ENCODE measurements at regions not wholly inside any gene's neighbourhood (a gene's known extent, or its start where the extent isn't known, plus 50 kb on each side); places are given as distances from the start of the nearest gene placed in this dataset.

DNA sequence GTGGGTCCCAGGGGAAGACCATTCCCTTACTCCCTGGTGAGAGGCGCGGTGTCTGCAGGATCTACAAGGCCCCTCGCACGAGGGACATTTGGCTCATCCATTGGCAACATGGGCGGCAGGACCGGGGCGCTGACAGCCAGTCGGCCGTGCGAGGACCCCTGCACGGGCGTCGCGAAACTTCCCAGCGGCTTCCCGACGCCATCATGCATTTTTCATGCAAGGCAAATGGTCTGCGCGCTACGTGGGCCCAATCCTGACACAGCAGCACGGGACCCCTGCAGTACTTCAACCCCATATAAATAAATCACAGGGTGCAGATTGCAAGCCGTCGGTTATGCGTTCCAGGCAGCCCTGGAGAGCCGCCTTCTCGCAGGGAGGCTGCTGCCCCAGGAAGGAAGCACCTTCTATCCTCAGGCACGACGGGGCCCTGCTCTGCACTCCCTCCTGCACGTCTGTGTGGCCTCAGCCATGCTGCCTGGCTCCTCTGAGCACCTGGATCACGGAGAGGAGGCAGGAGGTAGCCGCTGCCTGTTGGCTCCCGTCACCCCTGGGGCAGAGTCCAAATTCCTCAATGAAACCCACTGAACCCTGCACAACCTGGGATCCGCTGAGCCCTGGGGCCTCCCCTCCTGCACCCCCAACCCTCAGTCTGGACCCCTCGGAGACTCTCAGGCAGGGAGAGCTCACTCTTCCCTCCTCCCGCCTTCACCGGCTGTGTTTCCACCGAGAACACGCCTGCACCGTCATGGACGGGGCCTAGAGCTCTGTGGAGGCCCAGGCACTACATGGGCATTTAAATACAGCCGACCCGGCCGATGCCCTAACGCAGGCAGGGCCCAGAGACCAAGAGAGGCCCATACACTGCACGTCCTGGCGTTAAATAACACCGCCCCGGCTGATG is 90.5 kb downstream of the PDGFA start:
- 92 to 93% methylated on average over 47 to 48 of the region's 48 CpGs for WGBS, 2 donors
- peaks cover 0 to 4% (median 0%) of the 10 kb centered on the region in 3 donors for H3K27me3 ChIP-seq (ENCODE audit: control insufficient read depth in 3 of 3, insufficient read depth in 3 of 3, low read length in 2 of 3)
- TF ChIP-seq, protein P1, sequence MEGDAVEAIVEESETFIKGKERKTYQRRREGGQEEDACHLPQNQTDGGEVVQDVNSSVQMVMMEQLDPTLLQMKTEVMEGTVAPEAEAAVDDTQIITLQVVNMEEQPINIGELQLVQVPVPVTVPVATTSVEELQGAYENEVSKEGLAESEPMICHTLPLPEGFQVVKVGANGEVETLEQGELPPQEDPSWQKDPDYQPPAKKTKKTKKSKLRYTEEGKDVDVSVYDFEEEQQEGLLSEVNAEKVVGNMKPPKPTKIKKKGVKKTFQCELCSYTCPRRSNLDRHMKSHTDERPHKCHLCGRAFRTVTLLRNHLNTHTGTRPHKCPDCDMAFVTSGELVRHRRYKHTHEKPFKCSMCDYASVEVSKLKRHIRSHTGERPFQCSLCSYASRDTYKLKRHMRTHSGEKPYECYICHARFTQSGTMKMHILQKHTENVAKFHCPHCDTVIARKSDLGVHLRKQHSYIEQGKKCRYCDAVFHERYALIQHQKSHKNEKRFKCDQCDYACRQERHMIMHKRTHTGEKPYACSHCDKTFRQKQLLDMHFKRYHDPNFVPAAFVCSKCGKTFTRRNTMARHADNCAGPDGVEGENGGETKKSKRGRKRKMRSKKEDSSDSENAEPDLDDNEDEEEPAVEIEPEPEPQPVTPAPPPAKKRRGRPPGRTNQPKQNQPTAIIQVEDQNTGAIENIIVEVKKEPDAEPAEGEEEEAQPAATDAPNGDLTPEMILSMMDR (IDR thresholded peaks at IDR 0.05; ENCODE audit: control extremely low read depth, extremely low read depth) = no peak
- H3K9me3 ChIP-seq (ENCODE audit: control insufficient read depth in 4 of 4, insufficient read depth in 3 of 4, low read length in 3 of 4) = no peaks in the 10 kb centered on the region
- DNase-seq = no peak
- H3K9ac ChIP-seq (ENCODE audit: insufficient read depth in 1 of 2, low read length in 2 of 2) = no peak overlapping the region
- H3K4me3 ChIP-seq = no peak overlapping the region
- H3K36me3 ChIP-seq (ENCODE audit: control insufficient read depth in 4 of 4, insufficient read depth in 4 of 4, low read length in 4 of 4) = no peaks in the 10 kb centered on the region
- H3K27ac ChIP-seq (ENCODE audit: low read depth in 1 of 2, low read length in 1 of 2) = no peak overlapping the region
- ATAC-seq (ENCODE audit: insufficient read depth, low FRiP score) = no peak
- peaks cover 0 to 7% (median 0%) of the 10 kb centered on the region in 5 donors for H3K4me1 ChIP-seq (ENCODE audit: control insufficient read depth in 5 of 5, insufficient read depth in 5 of 5, low read length in 5 of 5)

DNA sequence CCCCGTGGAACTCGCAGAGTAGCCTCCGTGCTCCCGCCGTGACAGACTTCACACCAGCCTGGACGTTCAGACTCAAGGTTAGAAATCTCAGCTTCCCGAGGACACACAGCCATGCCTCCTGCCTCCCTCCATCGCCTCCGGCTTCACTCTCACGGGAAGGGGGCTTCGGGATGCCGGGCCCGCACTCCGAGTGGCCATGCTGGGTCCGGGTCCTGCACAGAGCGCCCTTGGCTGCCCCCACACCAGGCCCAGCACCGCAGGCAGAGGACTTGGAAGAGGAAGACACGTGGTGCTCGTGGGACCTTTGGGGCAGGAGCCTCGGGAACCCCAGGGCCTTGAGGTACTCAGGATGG is 89.8 kb downstream of the PDGFA start:
- Histone ChIP-seq H3K36me3 (ENCODE audit: control insufficient read depth in 4 of 4, insufficient read depth in 4 of 4, low read length in 4 of 4) (no peaks in the 10 kb centered on the region), H3K9ac (ENCODE audit: insufficient read depth in 1 of 2, low read length in 2 of 2) (no peak overlapping the region), H3K4me1 (ENCODE audit: control insufficient read depth in 5 of 5, insufficient read depth in 5 of 5, low read length in 5 of 5) (peaks cover 0 to 7% (median 0%) of the 10 kb centered on the region in 5 donors), H3K27me3 (ENCODE audit: control insufficient read depth in 3 of 3, insufficient read depth in 3 of 3, low read length in 2 of 3) (peaks cover 0 to 4% (median 0%) of the 10 kb centered on the region in 3 donors), H3K9me3 (ENCODE audit: control insufficient read depth in 4 of 4, insufficient read depth in 3 of 4, low read length in 3 of 4) (no peaks in the 10 kb centered on the region), H3K4me3 (no peak overlapping the region), H3K27ac (ENCODE audit: low read depth in 1 of 2, low read length in 1 of 2) (no peak overlapping the region)
- DNase-seq (no peak), ATAC-seq (ENCODE audit: insufficient read depth, low FRiP score) (no peak)
- TF ChIP-seq, protein P1 (IDR thresholded peaks at IDR 0.05; ENCODE audit: control extremely low read depth, extremely low read depth) = no peak
- 93 to 94% methylated on average over 20 of the region's 20 CpGs for WGBS, 2 donors

DNA sequence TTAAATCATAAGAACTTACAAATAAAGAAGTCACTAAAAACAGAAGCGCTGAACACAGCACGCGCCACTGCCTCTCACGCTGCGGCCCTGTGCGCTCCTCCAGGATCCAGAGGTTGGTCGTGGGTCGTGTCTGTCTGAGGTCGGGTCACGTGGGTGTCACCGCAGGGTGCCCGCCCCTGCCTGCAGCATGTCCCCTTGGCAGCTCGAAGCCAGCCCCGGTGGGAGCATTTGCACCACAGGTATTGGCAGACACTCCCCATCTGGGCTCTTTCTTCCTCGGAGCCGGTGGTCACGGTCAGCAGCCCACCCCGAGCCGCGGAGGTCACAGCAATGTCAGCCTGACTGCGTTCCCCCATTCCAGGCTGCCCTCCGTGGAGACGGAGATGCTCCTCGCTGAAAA is 88.6 kb downstream of the PDGFA start:
- DNase-seq (no peak), ATAC-seq (ENCODE audit: insufficient read depth, low FRiP score) (no peak)
- Histone ChIP-seq H3K27me3 (ENCODE audit: control insufficient read depth in 3 of 3, insufficient read depth in 3 of 3, low read length in 2 of 3) (no peaks in the 10 kb centered on the region), H3K9me3 (ENCODE audit: control insufficient read depth in 4 of 4, insufficient read depth in 3 of 4, low read length in 3 of 4) (no peaks in the 10 kb centered on the region), H3K4me3 (no peak overlapping the region), H3K4me1 (ENCODE audit: control insufficient read depth in 5 of 5, insufficient read depth in 5 of 5, low read length in 5 of 5) (peaks cover 0 to 7% (median 0%) of the 10 kb centered on the region in 5 donors), H3K36me3 (ENCODE audit: control insufficient read depth in 4 of 4, insufficient read depth in 4 of 4, low read length in 4 of 4) (no peaks in the 10 kb centered on the region), H3K9ac (ENCODE audit: insufficient read depth in 1 of 2, low read length in 2 of 2) (no peak overlapping the region), H3K27ac (ENCODE audit: low read depth in 1 of 2, low read length in 1 of 2) (no peak overlapping the region)
- TF ChIP-seq, protein P1 (IDR thresholded peaks at IDR 0.05; ENCODE audit: control extremely low read depth, extremely low read depth) = no peak
- 92 to 94% methylated on average over 24 of the region's 24 CpGs for WGBS, 2 donors

Data from lung (tissue), 11 donors.